ENCODE measurements at regions not wholly inside any gene's neighbourhood (a gene's known extent, or its start where the extent isn't known, plus 50 kb on each side); places are given as distances from the start of the nearest gene placed in this dataset.

GRCh38 chr3:535566-536416 is 339.2 kb downstream of the CHL1 start (continued):
- TF ChIP-seq KDM1A (IDR thresholded peaks at IDR 0.05; ENCODE audit: borderline replicate concordance, low read length) (no peak), SRF (IDR thresholded peaks at IDR 0.05; ENCODE audit: low read depth, low read length) (no peak), YY1 (IDR thresholded peaks at IDR 0.05; ENCODE audit: low read depth, low read length) (no peak), SP2 (IDR thresholded peaks at IDR 0.05; ENCODE audit: low read length) (no peak), E2F6 (IDR thresholded peaks at IDR 0.05) (peak; percentile 32; the same call in 1 of the 2 replicates), ZNF274 (IDR thresholded peaks at IDR 0.05; ENCODE audit: borderline replicate concordance, extremely low read depth, low read length) (no peak), TCF12 (IDR thresholded peaks at IDR 0.05; ENCODE audit: low read depth, low read length) (no peak), CTCF (IDR thresholded peaks at IDR 0.05; ENCODE audit: control extremely low read depth in 1 of 3, insufficient read depth in 1 of 3, low read depth in 1 of 3, low read length in 3 of 3) (peak; percentile 59 to 70 (median 68)), SP1 (IDR thresholded peaks at IDR 0.05; ENCODE audit: low read depth, low read length) (peak; percentile 62; the same call in 1 of the 2 replicates), RXRA (IDR thresholded peaks at IDR 0.05; ENCODE audit: insufficient read depth, low read depth, low read length) (no peak), ATF3 (IDR thresholded peaks at IDR 0.05; ENCODE audit: insufficient read depth, low read depth, low read length) (no peak), RBBP5 (IDR thresholded peaks at IDR 0.05; ENCODE audit: borderline replicate concordance, low read depth, low read length) (no peak), RNF2 (IDR thresholded peaks at IDR 0.05; ENCODE audit: borderline replicate concordance, low read depth, low read length, missing control alignments, poor library complexity, severe bottlenecking) (no peak), POU5F1 (IDR thresholded peaks at IDR 0.05; ENCODE audit: low read depth, low read length) (no peak), CTBP2 (IDR thresholded peaks at IDR 0.05; ENCODE audit: borderline replicate concordance, insufficient read depth, insufficient read length, low read length) (no peak), EP300 (IDR thresholded peaks at IDR 0.05; ENCODE audit: borderline replicate concordance in 1 of 2, low read depth in 2 of 2, low read length in 2 of 2) (no peak), MAX (IDR thresholded peaks at IDR 0.05) (0 out of 2 replicates have a peak, but pooled peaks have one; percentile 55), HDAC2 (IDR thresholded peaks at IDR 0.05; ENCODE audit: borderline replicate concordance in 1 of 2, low read depth in 2 of 2, low read length in 2 of 2) (no peak), CEBPB (IDR thresholded peaks at IDR 0.05; ENCODE audit: low read depth, low read length) (no peak)

Data from H1 (cell line).